ENCODE measurements at regions not wholly inside any gene's neighbourhood (a gene's known extent, or its start where the extent isn't known, plus 50 kb on each side); places are given as distances from the start of the nearest gene placed in this dataset.

- no peak for DNase-seq (ENCODE audit: low read depth in 4 of 4, low spot score in 1 of 4)
Measured at GRCh38 chr14:97336179-97336578, 539.0 kb downstream of the VRK1 start.

- DNase-seq (ENCODE audit: low read depth in 4 of 4, low spot score in 1 of 4), result no peak
Measured at GRCh38 chr14:97336816-97337215, 539.6 kb downstream of the VRK1 start.

- DNase-seq (ENCODE audit: low read depth in 4 of 4, low spot score in 1 of 4), result no peak
Measured at GRCh38 chr14:97337267-97337666, 540.1 kb downstream of the VRK1 start.

GRCh38 chr14:97337670-97338069, 540.5 kb downstream of the VRK1 start:
- DNase-seq (ENCODE audit: low read depth in 4 of 4, low spot score in 1 of 4), result no peak

- DNase-seq (ENCODE audit: low read depth in 4 of 4, low spot score in 1 of 4), result no peak
Measured at GRCh38 chr14:97344666-97345065, 547.5 kb downstream of the VRK1 start.

- no peak for DNase-seq (ENCODE audit: low read depth in 4 of 4, low spot score in 1 of 4)
Measured at GRCh38 chr14:97346675-97347074, 549.5 kb downstream of the VRK1 start.

- no peak for DNase-seq (ENCODE audit: low read depth in 4 of 4, low spot score in 1 of 4)
Measured at GRCh38 chr14:97349463-97349862, 552.3 kb downstream of the VRK1 start.

- no peak for DNase-seq (ENCODE audit: low read depth in 4 of 4, low spot score in 1 of 4)
Measured at GRCh38 chr14:97349946-97350345, 552.8 kb downstream of the VRK1 start.

GRCh38 chr14:97350415-97350814, 553.2 kb downstream of the VRK1 start:
- DNase-seq (ENCODE audit: low read depth in 4 of 4, low spot score in 1 of 4), result no peak

- DNase-seq (ENCODE audit: low read depth in 4 of 4, low spot score in 1 of 4), result no peak
Measured at GRCh38 chr14:97350894-97351731, 553.9 kb downstream of the VRK1 start.

GRCh38 chr14:97353102-97353501, 555.9 kb downstream of the VRK1 start:
- DNase-seq (ENCODE audit: low read depth in 4 of 4, low spot score in 1 of 4), result no peak

GRCh38 chr14:97354119-97354722, 557.0 kb downstream of the VRK1 start:
- no peak for DNase-seq (ENCODE audit: low read depth in 4 of 4, low spot score in 1 of 4)

- DNase-seq (ENCODE audit: low read depth in 4 of 4, low spot score in 1 of 4), result no peak
Measured at GRCh38 chr14:97359341-97359740, 562.2 kb downstream of the VRK1 start.

- DNase-seq (ENCODE audit: low read depth in 4 of 4, low spot score in 1 of 4), result no peak
Measured at GRCh38 chr14:97361181-97361580, 564.0 kb downstream of the VRK1 start.

- DNase-seq (ENCODE audit: low read depth in 4 of 4, low spot score in 1 of 4), result no peak
Measured at GRCh38 chr14:97361958-97362357, 564.8 kb downstream of the VRK1 start.

- no peak for DNase-seq (ENCODE audit: low read depth in 4 of 4, low spot score in 1 of 4)
Measured at GRCh38 chr14:97366400-97366799, 569.2 kb downstream of the VRK1 start.

GRCh38 chr14:97367278-97367677, 570.1 kb downstream of the VRK1 start:
- no peak for DNase-seq (ENCODE audit: low read depth in 4 of 4, low spot score in 1 of 4)

GRCh38 chr14:97368049-97368448, 570.9 kb downstream of the VRK1 start:
- no peak for DNase-seq (ENCODE audit: low read depth in 4 of 4, low spot score in 1 of 4)

GRCh38 chr14:97368900-97369564, 571.9 kb downstream of the VRK1 start:
- DNase-seq (ENCODE audit: low read depth in 4 of 4, low spot score in 1 of 4), result no peak

- no peak for DNase-seq (ENCODE audit: low read depth in 4 of 4, low spot score in 1 of 4)
Measured at GRCh38 chr14:97369901-97370300, 572.7 kb downstream of the VRK1 start.

GRCh38 chr14:97376310-97376709, 579.1 kb downstream of the VRK1 start:
- DNase-seq (ENCODE audit: low read depth in 4 of 4, low spot score in 1 of 4), result no peak

GRCh38 chr14:97377550-97377949, 580.4 kb downstream of the VRK1 start:
- no peak for DNase-seq (ENCODE audit: low read depth in 4 of 4, low spot score in 1 of 4)
